ENCODE measurements at regions not wholly inside any gene's neighbourhood (a gene's known extent, or its start where the extent isn't known, plus 50 kb on each side); places are given as distances from the start of the nearest gene placed in this dataset.

- DNase-seq: no peak
These were observed 105.3 kb downstream of the SLC6A15 start for GRCh38 chr12:84807249-84807648.

GRCh38 chr12:84805474-84805858 lies 107.1 kb downstream of the SLC6A15 start:
- DNase-seq: no peak

- no peak for DNase-seq
These were observed 107.7 kb downstream of the SLC6A15 start for GRCh38 chr12:84804691-84805473.

GRCh38 chr12:84803661-84804060 lies 108.9 kb downstream of the SLC6A15 start:
- no peak for DNase-seq

- no peak for DNase-seq
These were observed 110.4 kb downstream of the SLC6A15 start for GRCh38 chr12:84802161-84802560.

- DNase-seq: no peak
These were observed 118.8 kb downstream of the SLC6A15 start for GRCh38 chr12:84793558-84794367.

- no peak for DNase-seq
These were observed 121.2 kb downstream of the SLC6A15 start for GRCh38 chr12:84791444-84791843.

- DNase-seq: no peak
These were observed 123.4 kb downstream of the SLC6A15 start for GRCh38 chr12:84789184-84789583.

GRCh38 chr12:84787253-84787652 lies 125.3 kb downstream of the SLC6A15 start:
- no peak for DNase-seq

GRCh38 chr12:84786622-84787021 lies 126.0 kb downstream of the SLC6A15 start:
- no peak for DNase-seq

GRCh38 chr12:84785951-84786350 lies 126.6 kb downstream of the SLC6A15 start:
- DNase-seq: no peak

GRCh38 chr12:84785281-84785680 lies 127.3 kb downstream of the SLC6A15 start:
- DNase-seq: no peak

- no peak for DNase-seq
These were observed 133.4 kb downstream of the SLC6A15 start for GRCh38 chr12:84779169-84779568.

- DNase-seq: no peak
These were observed 140.3 kb downstream of the SLC6A15 start for GRCh38 chr12:84772281-84772680.

- no peak for DNase-seq
These were observed 145.5 kb downstream of the SLC6A15 start for GRCh38 chr12:84767079-84767478.

- DNase-seq: no peak
These were observed 146.2 kb downstream of the SLC6A15 start for GRCh38 chr12:84766375-84766774.

- no peak for DNase-seq
These were observed 148.6 kb downstream of the SLC6A15 start for GRCh38 chr12:84764001-84764400.

- DNase-seq: no peak
These were observed 149.5 kb downstream of the SLC6A15 start for GRCh38 chr12:84763107-84763506.

- DNase-seq: no peak
These were observed 152.3 kb downstream of the SLC6A15 start for GRCh38 chr12:84760091-84760865.

- DNase-seq: no peak
These were observed 154.6 kb downstream of the SLC6A15 start for GRCh38 chr12:84757978-84758377.

GRCh38 chr12:84756961-84757360 lies 155.6 kb downstream of the SLC6A15 start:
- DNase-seq: no peak

- no peak for DNase-seq
These were observed 167.5 kb downstream of the SLC6A15 start for GRCh38 chr12:84745127-84745526.

GRCh38 chr12:84741692-84742091 lies 170.9 kb downstream of the SLC6A15 start:
- DNase-seq: no peak

All from suppressor macrophage (primary cell).